GM23248 (cell line): ENCODE measurements at regions not wholly inside any gene's neighbourhood (a gene's known extent, or its start where the extent isn't known, plus 50 kb on each side); places are given as distances from the start of the nearest gene placed in this dataset.
"Not testable (repeated sequence)": the region's sequence is repeated elsewhere in the genome, so short reads cannot be mapped to it uniquely, and the experiment has no call there.

Experiments used
- DNase-seq: peaks from one replicate; pipeline ENCODE4 v3.0.0-alpha.2; 2015
- H2AFZ ChIP-seq: fragments of 200-600 bp; sonication (generic); 2 replicates; pipeline ENCODE4 v1.6.1; 2016; ENCODE audit warnings: antibody characterized with exemption
- H3F3A ChIP-seq: fragments of 200-600 bp; sonication (generic); 2 replicates; pipeline ENCODE4 v1.6.1; 2016; ENCODE audit warnings: mild to moderate bottlenecking, antibody characterized with exemption, mixed run types; ENCODE audit not compliant: insufficient read depth
- H3K27ac ChIP-seq: fragments of 200-600 bp; sonication (generic); 2 replicates; pipeline ENCODE4 v1.5.1; 2016; ENCODE audit warnings: mild to moderate bottlenecking
- H3K27me3 ChIP-seq: fragments of 200-600 bp; sonication (generic); replicated peaks from 2 replicates; pipeline ENCODE4 v1.6.1; 2016; ENCODE audit warnings: mild to moderate bottlenecking; ENCODE audit not compliant: insufficient read depth
- H3K36me3 ChIP-seq: fragments of 200-600 bp; sonication (generic); 2 replicates; pipeline ENCODE4 v1.6.1; 2016; ENCODE audit warnings: low read depth, mild to moderate bottlenecking
- H3K4me1 ChIP-seq: fragments of 200-600 bp; sonication (generic); 2 replicates; pipeline ENCODE4 v1.6.1; 2016; ENCODE audit warnings: mild to moderate bottlenecking; ENCODE audit not compliant: insufficient read depth
- H3K4me2 ChIP-seq: fragments of 200-600 bp; sonication (generic); one replicate; pipeline ENCODE4 v1.6.1; 2016; ENCODE audit warnings: mild to moderate bottlenecking; ENCODE audit not compliant: unreplicated experiment
- H3K4me3 ChIP-seq: fragments of 200-600 bp; sonication (generic); 2 replicates; pipeline ENCODE4 v1.5.1; 2016; ENCODE audit warnings: mild to moderate bottlenecking
- H3K79me2 ChIP-seq: fragments of 200-600 bp; sonication (generic); 2 replicates; pipeline ENCODE4 v1.6.1; 2016; ENCODE audit warnings: mild to moderate bottlenecking; ENCODE audit not compliant: insufficient read depth
- H3K9ac ChIP-seq: fragments of 200-600 bp; sonication (generic); 2 replicates; pipeline ENCODE4 v1.6.1; 2016; ENCODE audit warnings: mild to moderate bottlenecking
- H3K9me2 ChIP-seq: fragments of 200-600 bp; sonication (generic); 2 replicates; pipeline ENCODE4 v1.6.1; 2016; ENCODE audit warnings: mixed run types, mild to moderate bottlenecking, moderate library complexity; ENCODE audit not compliant: insufficient read depth
- H3K9me3 ChIP-seq: fragments of 200-600 bp; sonication (generic); one replicate; pipeline ENCODE4 v1.6.1; 2017; ENCODE audit warnings: low read depth
- H4K20me1 ChIP-seq: fragments of 200-600 bp; sonication (generic); 2 replicates; pipeline ENCODE4 v1.6.0; 2016; ENCODE audit not compliant: insufficient read depth
- EZH2 ChIP-seq: fragments of 200-600 bp; sonication (generic); IDR thresholded peaks from 2 replicates; pipeline ENCODE4 v1.6.1; 2018; ENCODE audit warnings: antibody characterized with exemption, mild to moderate bottlenecking; ENCODE audit not compliant: insufficient read depth, poor library complexity, severe bottlenecking
- EZH2phosphoT487 ChIP-seq: fragments of 200-600 bp; sonication (generic); IDR thresholded peaks from 2 replicates; pipeline ENCODE4 v1.6.1; 2018; ENCODE audit warnings: antibody characterized with exemption, moderate library complexity, mild to moderate bottlenecking, low read depth; ENCODE audit not compliant: insufficient read depth
- WGBS, 2 experiments: methylation state at CpG; one replicate each; pipeline ENCODE4 v1.1.6; 2015 to 2017; ENCODE audit warnings: low lambda C conversion rate in 2 of 2, low coverage in 1 of 2; ENCODE audit errors: missing lambda C conversion rate in 2 of 2; 5-methylcytosine and 5-hydroxymethylcytosine counted together
- in situ Hi-C: fragments of 300-500 bp; cut with MboI; formaldehyde crosslinking; loops from 2 replicates; pipeline ENCODE4 v1.15.0; 2020

GRCh38 chr4:10832806-10833628, 148.4 kb upstream of the CLNK start:
- no peaks in the 10 kb centered on the region for H3K79me2 ChIP-seq
- H3K36me3 ChIP-seq: no peaks in the 10 kb centered on the region
- no peak overlapping the region for H3K9ac ChIP-seq
- WGBS, 2 experiments: 13 to 14% methylated on average over 9 of the region's 9 CpGs
- in situ Hi-C loops: no loop called here
- no peaks in the 10 kb centered on the region for H3K27me3 ChIP-seq
- H3K4me1 ChIP-seq: no peaks in the 10 kb centered on the region
- no peaks in the 10 kb centered on the region for H4K20me1 ChIP-seq
- DNase-seq: no peak
- no peak overlapping the region for H3K4me3 ChIP-seq
- no peak overlapping the region for H2AFZ ChIP-seq
- no peak for TF ChIP-seq EZH2phosphoT487
- no peak for TF ChIP-seq EZH2
- H3K4me2 ChIP-seq: no peak overlapping the region
- no peaks in the 10 kb centered on the region for H3K9me3 ChIP-seq
- no peak overlapping the region for H3K27ac ChIP-seq
- H3F3A ChIP-seq: no peaks in the 10 kb centered on the region
- no peaks in the 10 kb centered on the region for H3K9me2 ChIP-seq

DNA sequence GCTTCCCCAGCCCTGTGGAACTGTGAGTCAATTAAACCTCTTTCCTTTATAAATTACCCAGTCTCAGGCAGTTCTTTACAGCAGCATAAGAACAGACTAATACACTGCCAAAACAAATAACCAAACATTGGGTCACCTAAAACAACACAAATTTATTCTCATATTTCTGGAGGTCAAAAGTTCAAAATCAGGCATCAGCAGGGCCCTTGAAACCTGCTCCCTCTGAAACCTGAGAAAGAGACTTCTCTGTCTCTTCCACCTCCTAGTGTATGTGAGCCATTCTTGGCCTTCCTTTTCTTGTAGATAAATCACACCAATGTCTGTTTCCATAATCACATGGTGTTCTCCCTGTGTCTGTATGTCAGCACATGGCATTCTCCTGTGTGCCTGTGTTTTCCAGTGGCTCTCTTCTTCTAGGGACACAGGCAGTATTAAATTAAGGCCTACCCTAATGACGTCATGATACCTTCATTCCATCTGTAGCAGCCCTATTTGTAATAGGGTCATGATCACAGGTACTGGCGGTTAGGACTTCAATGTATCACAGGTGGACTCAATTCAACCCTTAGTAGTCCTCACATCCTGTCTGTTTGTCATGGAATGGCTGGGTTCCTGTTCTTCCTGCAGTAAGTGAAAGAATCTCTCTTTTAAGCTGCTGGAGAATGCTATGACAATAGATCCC, 147.3 kb upstream of the CLNK start:
- no peak overlapping the region for H3K27ac ChIP-seq
- TF ChIP-seq EZH2phosphoT487: no peak
- TF ChIP-seq EZH2: no peak
- H4K20me1 ChIP-seq: no peaks in the 10 kb centered on the region
- no peak overlapping the region for H3K9ac ChIP-seq
- WGBS, 2 experiments: 11 to 16% methylated on average over 2 of the region's 2 CpGs
- no peaks in the 10 kb centered on the region for H3K9me2 ChIP-seq
- H3K4me2 ChIP-seq: no peak overlapping the region
- H2AFZ ChIP-seq: no peak overlapping the region
- H3K4me3 ChIP-seq: no peak overlapping the region
- no peaks in the 10 kb centered on the region for H3K79me2 ChIP-seq
- H3K27me3 ChIP-seq: no peaks in the 10 kb centered on the region
- in situ Hi-C loops: no loop called here
- no peak for DNase-seq
- H3K9me3 ChIP-seq: no peaks in the 10 kb centered on the region
- no peaks in the 10 kb centered on the region for H3F3A ChIP-seq
- no peaks in the 10 kb centered on the region for H3K4me1 ChIP-seq
- no peaks in the 10 kb centered on the region for H3K36me3 ChIP-seq

DNA sequence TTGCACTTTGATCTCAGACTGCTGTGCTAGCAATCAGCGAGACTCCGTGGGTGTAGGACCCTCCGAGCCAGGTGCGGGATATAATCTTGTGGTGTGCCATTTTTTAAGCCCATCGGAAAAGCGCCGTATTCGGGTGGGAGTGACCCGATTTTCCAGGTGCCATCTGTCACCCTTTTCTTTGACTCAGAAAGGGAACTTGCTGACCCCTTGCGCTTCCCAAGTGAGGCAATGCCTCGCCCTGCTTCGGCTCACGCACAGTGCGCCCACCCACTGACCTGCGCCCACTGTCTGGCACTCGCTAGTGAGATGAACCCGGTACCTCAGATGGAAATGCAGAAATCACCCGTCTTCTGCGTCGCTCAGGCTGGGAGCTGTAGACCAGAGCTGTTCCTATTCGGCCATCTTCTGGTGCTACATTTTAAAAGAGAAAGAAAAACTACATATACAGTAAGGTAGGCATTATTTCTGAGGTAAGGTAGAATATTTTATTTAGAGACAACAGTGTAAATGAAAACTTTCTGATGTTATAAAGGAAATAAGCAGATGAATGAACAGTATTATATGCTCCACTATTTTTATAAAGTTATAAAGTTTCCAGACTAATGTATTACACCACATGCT, 144.5 kb upstream of the CLNK start:
- not testable (repeated sequence) for H3K9me2 ChIP-seq, H3K9ac ChIP-seq
- 78 to 79% methylated on average over 21 of the region's 21 CpGs for WGBS, 2 experiments

DNA sequence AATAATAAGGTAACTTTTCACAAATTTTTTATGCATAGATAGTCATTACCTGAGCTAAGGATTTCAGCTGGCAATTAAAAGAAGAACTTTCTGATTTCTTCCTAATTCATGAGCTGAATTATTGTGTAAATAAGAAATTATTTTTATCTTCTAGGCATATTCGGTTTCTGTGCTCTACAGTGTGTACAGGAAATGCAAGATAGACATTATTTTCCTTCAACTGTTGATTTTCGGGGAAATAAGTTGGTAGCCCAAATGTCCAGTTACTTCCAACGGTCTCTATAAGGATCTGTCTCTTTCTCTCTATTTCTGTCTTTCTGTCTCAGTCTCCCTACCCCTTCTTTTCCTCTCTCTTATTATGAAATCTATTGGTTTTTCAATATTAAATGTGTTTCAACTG, 137.3 kb upstream of the CLNK start:
- Histone ChIP-seq H2AFZ (no peak overlapping the region), H3K4me2 (no peak overlapping the region), H3K9ac (no peak overlapping the region), H3K4me3 (no peak overlapping the region), H3K27ac (no peak overlapping the region), H3K27me3 (no peaks in the 10 kb centered on the region), H3K36me3 (no peaks in the 10 kb centered on the region), H3F3A (no peaks in the 10 kb centered on the region), H3K9me2 (no peaks in the 10 kb centered on the region), H3K4me1 (no peaks in the 10 kb centered on the region), H4K20me1 (no peaks in the 10 kb centered on the region), H3K79me2 (no peaks in the 10 kb centered on the region), H3K9me3 (no peaks in the 10 kb centered on the region)
- no peak for DNase-seq
- in situ Hi-C loops: no loop called here
- WGBS, 2 experiments: 42 to 48% methylated on average over 3 of the region's 3 CpGs
- TF ChIP-seq EZH2: no peak
- no peak for TF ChIP-seq EZH2phosphoT487

More for the DNA sequence above, 144.5 kb upstream of the CLNK start:
- H3K27me3 ChIP-seq, H3K9me3 ChIP-seq, H3K79me2 ChIP-seq, H3K27ac ChIP-seq, H3K36me3 ChIP-seq, H2AFZ ChIP-seq, H3K4me3 ChIP-seq, H4K20me1 ChIP-seq, DNase-seq, in situ Hi-C loops, H3K4me1 ChIP-seq, H3K4me2 ChIP-seq, H3F3A ChIP-seq: not testable (repeated sequence)
